Upper lobe of left lung (tissue), 4 donors: ENCODE measurements at regions not wholly inside any gene's neighbourhood (a gene's known extent, or its start where the extent isn't known, plus 50 kb on each side); places are given as distances from the start of the nearest gene placed in this dataset.
"Not testable (repeated sequence)": the region's sequence is repeated elsewhere in the genome, so short reads cannot be mapped to it uniquely, and the experiment has no call there.

ENCODE experiments used
- POLR2AphosphoS5 ChIP-seq, 2 donors: sonication (generic); formaldehyde crosslinking; IDR thresholded peaks; one replicate each; pipeline ENCODE4 v1.5.1; 2017; ENCODE audit warnings: antibody characterized with exemption in 2 of 2
- TF ChIP-seq, protein P1 (sequence below), 6 experiments: fragments of 450-650 bp in 4 of 6; fragments of 200-600 bp in 2 of 6; sonication (generic) in 2 of 6; IDR thresholded peaks; one replicate each; pipeline ENCODE4 v1.5.1; 2016 to 2019; ENCODE audit warnings: antibody characterized with exemption in 6 of 6

DNA sequence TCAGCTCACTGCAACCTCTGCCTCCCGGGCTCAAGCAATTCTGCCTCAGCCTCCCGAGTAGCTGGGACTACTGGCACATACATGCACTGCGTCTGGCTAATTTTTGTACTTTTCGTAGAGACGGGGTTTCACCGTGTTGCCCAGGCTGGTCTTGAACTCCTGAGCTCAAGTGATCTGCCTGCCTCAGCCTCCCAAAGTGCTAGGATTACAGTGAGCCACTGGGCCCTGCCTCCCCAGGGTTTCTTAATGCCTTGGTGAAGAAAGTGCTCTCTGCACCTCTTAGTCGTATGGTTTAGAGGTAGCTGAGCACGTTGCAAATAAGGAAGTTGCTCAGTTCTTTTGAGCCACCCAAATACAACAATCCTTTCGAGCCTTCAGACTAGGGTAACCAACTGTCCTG, 1098.5 kb downstream of the TBC1D22A start:
- TF ChIP-seq, protein P1, sequence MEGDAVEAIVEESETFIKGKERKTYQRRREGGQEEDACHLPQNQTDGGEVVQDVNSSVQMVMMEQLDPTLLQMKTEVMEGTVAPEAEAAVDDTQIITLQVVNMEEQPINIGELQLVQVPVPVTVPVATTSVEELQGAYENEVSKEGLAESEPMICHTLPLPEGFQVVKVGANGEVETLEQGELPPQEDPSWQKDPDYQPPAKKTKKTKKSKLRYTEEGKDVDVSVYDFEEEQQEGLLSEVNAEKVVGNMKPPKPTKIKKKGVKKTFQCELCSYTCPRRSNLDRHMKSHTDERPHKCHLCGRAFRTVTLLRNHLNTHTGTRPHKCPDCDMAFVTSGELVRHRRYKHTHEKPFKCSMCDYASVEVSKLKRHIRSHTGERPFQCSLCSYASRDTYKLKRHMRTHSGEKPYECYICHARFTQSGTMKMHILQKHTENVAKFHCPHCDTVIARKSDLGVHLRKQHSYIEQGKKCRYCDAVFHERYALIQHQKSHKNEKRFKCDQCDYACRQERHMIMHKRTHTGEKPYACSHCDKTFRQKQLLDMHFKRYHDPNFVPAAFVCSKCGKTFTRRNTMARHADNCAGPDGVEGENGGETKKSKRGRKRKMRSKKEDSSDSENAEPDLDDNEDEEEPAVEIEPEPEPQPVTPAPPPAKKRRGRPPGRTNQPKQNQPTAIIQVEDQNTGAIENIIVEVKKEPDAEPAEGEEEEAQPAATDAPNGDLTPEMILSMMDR (IDR thresholded peaks at IDR 0.05) = not testable (repeated sequence)
- not testable (repeated sequence) for TF ChIP-seq POLR2AphosphoS5 (IDR thresholded peaks at IDR 0.05)
